K562 (cell line): ENCODE measurements at regions not wholly inside any gene's neighbourhood (a gene's known extent, or its start where the extent isn't known, plus 50 kb on each side); places are given as distances from the start of the nearest gene placed in this dataset.

Experiments used
- ATAC-seq: fragments of 200-7000 bp; cut with Tn5 transposase; 3 replicates; pipeline ENCODE4 v1.9.1; 2020; ENCODE audit warnings: moderate library complexity
- BruUV-seq: library from RNA; stranded (reverse); fragments of 400-500 nt; replicated peaks from 2 replicates; lab custom pipeline; 2021; lab: Mats Ljungman, UMichigan
- CTCF ChIA-PET: fragments of 300-600 bp; formaldehyde crosslinking; extraction: SDS; loops from one replicate; lab custom pipeline; 2021; ENCODE audit warnings: low intra/inter-chr PET ratio; lab: Yijun Ruan, JAX
- POLR2A ChIA-PET: fragments of 300-600, 350-650 bp; sonication (Branson Sonifier 250); formaldehyde crosslinking; extraction: SDS; loops from one replicate; lab custom pipeline; 2021; ENCODE audit warnings: antibody characterized with exemption, inconsistent platforms; lab: Yijun Ruan, JAX
- DNase-seq, 4 experiments: peaks; one replicate each; pipeline versions ENCODE4 v3.0.0 to v3.0.0-alpha.2; 2011 to 2018; ENCODE audit warnings: low spot score in 3 of 4, mixed read lengths in 3 of 4; ENCODE audit errors: extremely low read depth in 1 of 4
- FAIRE-seq: peaks from 2 replicates; lab custom pipeline; 2011; peaks lifted over from hg19 to GRCh38; lab: Jason Lieb, UNC
- H2AFZ ChIP-seq: 2 replicates; pipeline ENCODE4 v1.6.0; 2011; ENCODE audit warnings: low read depth, low read length, control low read depth, inconsistent platforms
- H3K27ac ChIP-seq: fragments of 200-600 bp; 3 replicates; pipeline ENCODE4 v1.8.0; 2011; ENCODE audit warnings: low read depth, mild to moderate bottlenecking, control low read depth, inconsistent platforms, low read length, moderate library complexity, mixed read lengths; ENCODE audit errors: extremely low read depth
- H3K27me3 ChIP-seq, 2 experiments: fragments of 300-600 bp in 1 of 2; 2 replicates in 1 of 2; 3 replicates in 1 of 2; pipeline versions ENCODE4 v1.6.0 to v1.8.0; 2011; ENCODE audit warnings: inconsistent platforms in 2 of 2, low read length in 2 of 2, mild to moderate bottlenecking in 1 of 2, mixed read lengths in 1 of 2, moderate library complexity in 1 of 2; ENCODE audit not compliant: control insufficient read depth in 2 of 2, insufficient read depth in 2 of 2
- H3K36me3 ChIP-seq: fragments of 300-600 bp; 3 replicates; pipeline ENCODE4 v1.8.0; 2011; ENCODE audit warnings: mild to moderate bottlenecking, low read length, inconsistent platforms; ENCODE audit not compliant: control insufficient read depth, insufficient read depth
- H3K4me1 ChIP-seq, 2 experiments: fragments of 200-600 bp in 1 of 2; replicated peaks in 1 of 2; 2 replicates in 1 of 2; 3 replicates in 1 of 2; pipeline versions ENCODE4 v1.5.1 to v1.8.0; 2011; ENCODE audit warnings: inconsistent platforms in 2 of 2, low read length in 2 of 2, mild to moderate bottlenecking in 1 of 2, mixed read lengths in 1 of 2, moderate library complexity in 1 of 2; ENCODE audit not compliant: control insufficient read depth in 2 of 2, insufficient read depth in 2 of 2
- H3K4me2 ChIP-seq: 2 replicates; pipeline ENCODE4 v1.6.1; 2011; ENCODE audit warnings: low read length, control low read depth, inconsistent platforms, mixed read lengths; ENCODE audit not compliant: insufficient read depth
- H3K4me3 ChIP-seq: fragments of 200-600 bp; sonication (generic), shearing (Covaris generic); 2 replicates; pipeline ENCODE4 v1.5.1; 2016; ENCODE audit warnings: control low read depth, inconsistent platforms
- H3K79me2 ChIP-seq: fragments of 200-600 bp; 3 replicates; pipeline ENCODE4 v1.8.0; 2011; ENCODE audit warnings: low read length, inconsistent platforms; ENCODE audit not compliant: control insufficient read depth, insufficient read depth
- H3K9ac ChIP-seq, 2 experiments: 2 replicates each; pipeline versions ENCODE4 v1.6.0 to v1.6.1; 2011; ENCODE audit warnings: low read depth in 2 of 2, low read length in 2 of 2, control low read depth in 1 of 2, inconsistent platforms in 1 of 2, mild to moderate bottlenecking in 1 of 2, mixed read lengths in 1 of 2; ENCODE audit not compliant: insufficient read depth in 1 of 2
- H3K9me1 ChIP-seq: one replicate; pipeline ENCODE4 v1.6.0; 2011; ENCODE audit warnings: inconsistent platforms, mild to moderate bottlenecking, low read length, moderate library complexity; ENCODE audit not compliant: control insufficient read depth, insufficient read depth
- H3K9me3 ChIP-seq: replicated peaks from 2 replicates; pipeline ENCODE4 v1.5.1; 2011; ENCODE audit warnings: low read depth, low read length, inconsistent platforms; ENCODE audit not compliant: control insufficient read depth, insufficient read depth
- H4K20me1 ChIP-seq: replicated peaks from 2 replicates; pipeline ENCODE4 v1.6.1; 2011; ENCODE audit warnings: low read length, inconsistent platforms, mixed read lengths; ENCODE audit not compliant: control insufficient read depth, insufficient read depth
- BRCA1 ChIP-seq, 2 experiments: fragments of 450-650 bp in 1 of 2; sonication (generic) in 1 of 2; formaldehyde crosslinking in 1 of 2; IDR thresholded peaks; 2 replicates each; pipeline versions ENCODE4 v1.5.0 to v1.6.1; 2017 to 2020; ENCODE audit warnings: mild to moderate bottlenecking in 1 of 2, missing genetic modification reagents in 1 of 2
- MLLT1 ChIP-seq, 2 experiments: fragments of 450-650 bp; IDR thresholded peaks; 2 replicates each; pipeline ENCODE4 v1.6.1; 2016
- NCOA1 ChIP-seq: fragments of 450-650 bp; IDR thresholded peaks from 2 replicates; pipeline ENCODE4 v1.6.1; 2016; ENCODE audit warnings: low read depth
- NCOR1 ChIP-seq: fragments of 450-650 bp; IDR thresholded peaks from 2 replicates; pipeline ENCODE4 v1.6.1; 2016; ENCODE audit warnings: mild to moderate bottlenecking, moderate library complexity
- POLR3A ChIP-seq: IDR thresholded peaks from 2 replicates; pipeline ENCODE4 v1.6.1; 2011; ENCODE audit warnings: borderline replicate concordance, mild to moderate bottlenecking, moderate library complexity; ENCODE audit not compliant: insufficient read length, insufficient read depth; ENCODE audit errors: extremely low read depth
- RBM14 ChIP-seq: fragments of 200-400 bp; formaldehyde crosslinking; IDR thresholded peaks from 2 replicates; pipeline ENCODE4 v1.6.1; 2018; ENCODE audit warnings: low read depth, mild to moderate bottlenecking, low read length, moderate library complexity, borderline replicate concordance; ENCODE audit not compliant: insufficient read depth
- ZFP30 ChIP-seq: fragments of 250-450 bp; sonication (Bioruptor Pico); IDR thresholded peaks from 2 replicates; pipeline ENCODE4 v1.8.0; 2022; ENCODE audit warnings: moderate library complexity, mild to moderate bottlenecking, inconsistent platforms, borderline replicate concordance
- ZNF436 ChIP-seq: fragments of 250-450, 450-650 bp; sonication (Bioruptor Pico); formaldehyde crosslinking; IDR thresholded peaks from 2 replicates; pipeline ENCODE4 v1.7.0; 2020; ENCODE audit warnings: mild to moderate bottlenecking
- ZNF766 ChIP-seq: fragments of 200-800 bp; sonication (Bioruptor generic); conservative IDR thresholded peaks from 2 replicates; pipeline ENCODE4 v1.6.1; 2016; ENCODE audit warnings: missing genetic modification characterization, missing compliant biosample characterization
- WGBS: fragments of 100-300 bp; shearing (Covaris generic); methylation state at CpG from one replicate; pipeline ENCODE4 v1.1.6; 2016; ENCODE audit warnings: low coverage, mixed read lengths; ENCODE audit not compliant: insufficient coverage; ENCODE audit errors: missing lambda C conversion rate; 5-methylcytosine and 5-hydroxymethylcytosine counted together
- in situ Hi-C: fragments of 300-500 bp; cut with MboI; formaldehyde crosslinking; loops from 4 replicates; pipeline ENCODE4 v1.15.0; 2018; ENCODE audit warnings: inconsistent platforms, mixed read lengths
- intact Hi-C: fragments of 100-400 bp; cut with micrococcal nuclease; formaldehyde crosslinking; loops from 2 replicates; pipeline ENCODE4 v1.14.2; 2022
- TF ChIP-seq, protein P1 (sequence below): fragments of 450-650 bp; IDR thresholded peaks from 2 replicates; pipeline ENCODE4 v1.6.1; 2017; ENCODE audit warnings: mild to moderate bottlenecking, moderate library complexity

DNA sequence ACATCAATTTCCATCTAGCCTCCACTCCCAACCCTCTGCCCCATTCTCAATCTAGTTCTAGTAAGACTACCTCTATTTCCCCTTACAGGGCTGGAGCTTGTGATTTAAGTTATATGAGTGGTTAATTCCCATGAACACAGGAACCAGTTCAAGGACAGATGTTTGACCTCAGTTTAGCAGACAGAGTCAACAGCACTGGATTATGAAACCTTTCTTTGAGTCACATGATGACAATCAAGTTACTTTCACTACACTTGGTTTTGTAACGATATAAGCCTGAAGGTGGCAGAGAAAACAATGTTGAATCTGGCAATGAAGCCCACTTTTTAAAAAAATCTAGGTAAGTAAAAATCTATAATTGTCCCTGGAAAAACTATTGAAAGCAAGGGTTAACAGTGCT, 1646.2 kb upstream of the FLRT2 start:
- H3K4me3 ChIP-seq = no peak overlapping the region
- WGBS = 0% methylated on average over 1 of the region's 1 CpG
- no peak for FAIRE-seq
- in situ Hi-C loops = no loop called here
- no peaks in the 10 kb centered on the region for H4K20me1 ChIP-seq
- H3K9me1 ChIP-seq = no peaks in the 10 kb centered on the region
- H3K9ac ChIP-seq = no peak overlapping the region
- TF ChIP-seq MLLT1 (IDR thresholded peaks at IDR 0.05) = no peak
- no peak for TF ChIP-seq POLR3A
- no peak for TF ChIP-seq BRCA1 (IDR thresholded peaks at IDR 0.05)
- TF ChIP-seq BRCA1 (CRISPR knock-in tag; IDR thresholded peaks at IDR 0.05) = no peak
- TF ChIP-seq, protein P1, sequence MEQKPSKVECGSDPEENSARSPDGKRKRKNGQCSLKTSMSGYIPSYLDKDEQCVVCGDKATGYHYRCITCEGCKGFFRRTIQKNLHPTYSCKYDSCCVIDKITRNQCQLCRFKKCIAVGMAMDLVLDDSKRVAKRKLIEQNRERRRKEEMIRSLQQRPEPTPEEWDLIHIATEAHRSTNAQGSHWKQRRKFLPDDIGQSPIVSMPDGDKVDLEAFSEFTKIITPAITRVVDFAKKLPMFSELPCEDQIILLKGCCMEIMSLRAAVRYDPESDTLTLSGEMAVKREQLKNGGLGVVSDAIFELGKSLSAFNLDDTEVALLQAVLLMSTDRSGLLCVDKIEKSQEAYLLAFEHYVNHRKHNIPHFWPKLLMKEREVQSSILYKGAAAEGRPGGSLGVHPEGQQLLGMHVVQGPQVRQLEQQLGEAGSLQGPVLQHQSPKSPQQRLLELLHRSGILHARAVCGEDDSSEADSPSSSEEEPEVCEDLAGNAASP = no peak
- TF ChIP-seq ZFP30 (CRISPR knock-in tag) = no peak
- TF ChIP-seq NCOR1 = no peak
- TF ChIP-seq ZNF766 = no peak
- no peak for TF ChIP-seq ZNF436 (CRISPR knock-in tag)
- TF ChIP-seq NCOA1 = no peak
- TF ChIP-seq RBM14 = no peak
- TF ChIP-seq, all 486 proteins: peak for 0
- DNase-seq = no peak
- Histone ChIP-seq H3K27ac (no peak overlapping the region), H3K4me2 (no peak overlapping the region), H3K79me2 (no peaks in the 10 kb centered on the region), H2AFZ (no peak overlapping the region), H3K36me3 (no peaks in the 10 kb centered on the region), H3K27me3 (no peaks in the 10 kb centered on the region), H3K9me3 (no peaks in the 10 kb centered on the region), H3K4me1 (no peaks in the 10 kb centered on the region)
- intact Hi-C loops = no loop called here
- ChIA-PET POLR2A (no interaction called here), CTCF (no interaction called here)
- no TSS peak for BruUV-seq
- ATAC-seq = no peak
